ENCODE measurements at regions not wholly inside any gene's neighbourhood (a gene's known extent, or its start where the extent isn't known, plus 50 kb on each side); places are given as distances from the start of the nearest gene placed in this dataset.
A peak's percentile ranks its signal among the peaks of the same experiment; 100 is the strongest.

GRCh38 chr18:41099451-41099850, 855.6 kb upstream of the PIK3C3 start:
- DNase-seq (ENCODE audit: low read depth in 2 of 2), result no peak
- no peak for TF ChIP-seq CTCF (IDR thresholded peaks at IDR 0.05; ENCODE audit: low read depth, low read length)

GRCh38 chr18:41096504-41096903, 858.5 kb upstream of the PIK3C3 start:
- DNase-seq (ENCODE audit: low read depth in 2 of 2), result peak; percentile 69 to 73
- no peak for TF ChIP-seq CTCF (IDR thresholded peaks at IDR 0.05; ENCODE audit: low read depth, low read length)
- no peak overlapping the region for H3K4me3 ChIP-seq (replicated peaks in 1 of 2; ENCODE audit: low read depth in 2 of 2, low read length in 2 of 2)

More at GRCh38 chr18:41099451-41099850, 855.6 kb upstream of the PIK3C3 start:
- H3K4me3 ChIP-seq (replicated peaks in 1 of 2; ENCODE audit: low read depth in 2 of 2, low read length in 2 of 2), result no peak overlapping the region

GRCh38 chr18:41077076-41077475, 878.0 kb upstream of the PIK3C3 start:
- no peak for TF ChIP-seq CTCF (IDR thresholded peaks at IDR 0.05; ENCODE audit: low read depth, low read length)
- H3K4me3 ChIP-seq (replicated peaks in 1 of 2; ENCODE audit: low read depth in 2 of 2, low read length in 2 of 2), result no peak overlapping the region
- no peak for DNase-seq (ENCODE audit: low read depth in 2 of 2)

GRCh38 chr18:41075212-41075611, 879.8 kb upstream of the PIK3C3 start:
- DNase-seq (ENCODE audit: low read depth in 2 of 2), result peak; percentile 39 to 59
- no peak for TF ChIP-seq CTCF (IDR thresholded peaks at IDR 0.05; ENCODE audit: low read depth, low read length)

GRCh38 chr18:41073372-41073954, 881.6 kb upstream of the PIK3C3 start:
- no peak overlapping the region for H3K4me3 ChIP-seq (replicated peaks in 1 of 2; ENCODE audit: low read depth in 2 of 2, low read length in 2 of 2)
- DNase-seq (ENCODE audit: low read depth in 2 of 2), result peak; percentile 73 to 81
- TF ChIP-seq CTCF (IDR thresholded peaks at IDR 0.05; ENCODE audit: low read depth, low read length), result no peak

More at GRCh38 chr18:41075212-41075611, 879.8 kb upstream of the PIK3C3 start:
- no peak overlapping the region for H3K4me3 ChIP-seq (replicated peaks in 1 of 2; ENCODE audit: low read depth in 2 of 2, low read length in 2 of 2)

- no peak overlapping the region for H3K4me3 ChIP-seq (replicated peaks in 1 of 2; ENCODE audit: low read depth in 2 of 2, low read length in 2 of 2)
Observed at GRCh38 chr18:41072946-41073345, 882.1 kb upstream of the PIK3C3 start.

More at GRCh38 chr18:41072946-41073345, 882.1 kb upstream of the PIK3C3 start:
- TF ChIP-seq CTCF (IDR thresholded peaks at IDR 0.05; ENCODE audit: low read depth, low read length), result no peak
- DNase-seq (ENCODE audit: low read depth in 2 of 2), result no peak
